HG03159 (cell line): ENCODE measurements at regions not wholly inside any gene's neighbourhood (a gene's known extent, or its start where the extent isn't known, plus 50 kb on each side); places are given as distances from the start of the nearest gene placed in this dataset.

Experiments used
- ATAC-seq: cut with Tn5 transposase; IDR thresholded peaks from one replicate; pipeline ENCODE4 v1.9.1; 2021; ENCODE audit warnings: mild to moderate bottlenecking, moderate library complexity; ENCODE audit not compliant: unreplicated experiment

DNA sequence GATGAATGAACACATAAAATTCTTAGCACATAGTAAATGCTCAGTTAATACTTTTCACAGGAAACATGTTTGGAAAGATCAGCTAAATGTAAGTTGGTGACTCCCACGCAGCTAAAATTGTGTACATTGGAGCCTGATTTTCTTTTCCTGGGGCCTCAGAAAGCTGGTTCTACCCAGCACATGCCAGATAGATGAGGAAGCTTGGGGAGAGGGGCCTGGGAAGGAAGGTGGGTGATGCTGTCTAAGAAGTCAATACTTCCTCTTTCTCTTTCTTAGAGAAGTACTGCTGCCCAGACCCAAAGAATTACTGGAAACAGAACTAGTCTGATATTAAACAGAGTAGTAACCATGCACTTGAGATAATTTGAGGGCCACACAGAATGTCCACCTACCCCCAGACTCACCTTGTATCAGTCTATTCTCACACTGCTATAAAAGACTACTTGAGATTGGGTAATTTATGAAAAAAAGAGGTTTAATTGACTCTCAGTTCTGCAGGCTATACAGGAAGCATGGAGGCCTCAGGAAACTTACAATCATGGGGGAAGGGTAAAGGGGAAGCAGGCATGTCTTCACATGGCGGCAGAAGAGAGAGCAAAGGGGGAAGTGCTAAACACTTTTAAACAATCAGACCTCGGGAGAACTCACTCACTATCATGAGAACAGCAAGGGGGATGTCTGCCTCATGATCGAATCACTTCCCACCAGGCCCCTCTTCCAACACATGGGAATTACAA lies 123.3 kb upstream of the MED13L start:
- no peak for ATAC-seq

DNA sequence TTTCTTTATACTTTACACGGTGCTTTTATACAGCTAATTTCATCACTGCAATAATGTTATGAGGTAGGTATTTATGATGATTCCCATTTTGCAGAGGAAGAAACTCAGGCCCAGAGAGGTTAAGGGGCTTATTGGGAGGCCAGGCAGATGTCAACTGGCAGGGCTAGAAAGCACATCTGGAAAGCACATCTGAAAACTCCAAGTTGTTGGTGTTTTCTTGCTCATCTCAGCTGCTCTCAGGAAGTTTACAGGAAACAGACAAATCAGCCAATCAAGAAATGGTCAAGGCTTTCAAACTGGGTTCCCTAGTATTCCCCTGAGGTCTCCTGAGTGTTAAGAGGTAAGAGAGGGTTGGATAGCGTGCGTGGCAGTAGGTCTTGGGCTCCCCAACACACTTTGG lies 124.1 kb upstream of the MED13L start:
- no peak for ATAC-seq

DNA sequence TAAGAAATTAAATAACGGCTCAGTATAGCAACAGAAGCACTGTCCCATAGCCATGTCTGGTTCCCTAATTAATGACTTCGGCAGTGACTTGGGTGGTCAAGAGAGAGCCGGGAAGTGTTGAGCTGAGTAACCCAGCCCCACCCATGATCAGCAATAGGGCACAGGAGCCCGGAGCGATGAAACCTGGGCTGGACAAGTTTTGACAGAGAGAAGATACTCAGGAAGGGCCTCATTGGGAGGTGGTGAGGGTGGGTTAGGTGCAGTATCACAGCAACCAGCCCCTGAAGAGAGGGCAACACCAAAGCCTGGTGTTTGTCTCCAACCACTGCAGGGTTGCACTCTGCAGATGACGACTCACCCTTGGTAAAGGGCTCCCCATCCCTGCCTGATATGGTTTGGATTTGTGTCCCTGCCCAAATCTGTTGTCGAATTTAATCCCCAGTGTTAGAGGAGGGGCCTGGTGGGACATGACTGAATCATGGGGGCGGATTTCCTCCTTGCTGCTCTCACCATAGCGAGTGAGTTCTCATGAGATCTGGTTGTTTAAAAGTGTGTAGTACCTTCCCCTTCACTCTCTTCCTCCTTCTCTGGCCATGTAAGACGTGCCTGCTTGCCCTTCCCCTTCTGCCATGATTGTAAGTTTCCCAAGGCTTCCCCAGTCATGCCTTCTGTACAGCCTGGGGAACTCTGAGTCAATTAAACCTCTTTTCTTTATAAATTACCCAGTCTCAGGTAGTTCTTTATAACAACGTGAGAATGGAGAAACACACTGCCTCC lies 124.9 kb upstream of the MED13L start:
- no peak for ATAC-seq

DNA sequence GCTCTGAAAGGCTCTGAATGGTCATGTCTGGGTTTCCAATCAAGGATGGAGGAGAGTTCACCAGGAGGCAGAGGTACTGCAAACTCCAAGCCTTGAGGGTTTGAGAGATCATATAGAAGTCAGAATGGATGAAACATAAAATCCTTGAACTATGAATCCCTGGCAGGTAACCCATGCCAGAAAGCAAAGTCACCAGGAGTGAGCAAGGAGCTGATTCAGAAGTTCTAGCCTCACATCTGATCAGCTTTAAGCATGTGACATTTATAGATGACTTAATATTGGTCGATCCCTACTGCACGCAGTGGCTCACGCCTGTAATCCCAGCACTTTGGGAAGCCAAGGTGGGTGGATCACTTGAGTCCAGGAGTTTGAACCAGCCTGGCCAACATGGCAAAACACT lies 126.1 kb upstream of the MED13L start:
- no peak for ATAC-seq

DNA sequence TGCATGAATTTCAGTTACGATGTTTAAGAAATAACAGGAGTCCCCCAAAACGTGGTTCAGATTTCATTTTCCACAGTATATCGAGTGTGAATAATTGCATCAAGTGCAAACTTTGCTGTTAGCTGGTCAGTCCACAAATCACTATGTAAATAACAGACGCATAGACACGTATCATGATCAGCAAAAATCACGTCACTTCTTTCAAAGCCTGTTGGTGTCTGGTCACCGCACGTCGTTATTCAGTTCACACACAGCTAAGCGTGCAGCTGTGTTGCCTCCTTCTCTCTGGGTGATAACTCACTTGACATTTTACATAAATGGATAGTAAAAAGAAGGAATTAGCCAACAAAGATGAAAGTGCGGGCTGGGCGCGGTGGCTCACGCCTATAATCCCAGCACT lies 126.8 kb upstream of the MED13L start:
- ATAC-seq, result no peak

DNA sequence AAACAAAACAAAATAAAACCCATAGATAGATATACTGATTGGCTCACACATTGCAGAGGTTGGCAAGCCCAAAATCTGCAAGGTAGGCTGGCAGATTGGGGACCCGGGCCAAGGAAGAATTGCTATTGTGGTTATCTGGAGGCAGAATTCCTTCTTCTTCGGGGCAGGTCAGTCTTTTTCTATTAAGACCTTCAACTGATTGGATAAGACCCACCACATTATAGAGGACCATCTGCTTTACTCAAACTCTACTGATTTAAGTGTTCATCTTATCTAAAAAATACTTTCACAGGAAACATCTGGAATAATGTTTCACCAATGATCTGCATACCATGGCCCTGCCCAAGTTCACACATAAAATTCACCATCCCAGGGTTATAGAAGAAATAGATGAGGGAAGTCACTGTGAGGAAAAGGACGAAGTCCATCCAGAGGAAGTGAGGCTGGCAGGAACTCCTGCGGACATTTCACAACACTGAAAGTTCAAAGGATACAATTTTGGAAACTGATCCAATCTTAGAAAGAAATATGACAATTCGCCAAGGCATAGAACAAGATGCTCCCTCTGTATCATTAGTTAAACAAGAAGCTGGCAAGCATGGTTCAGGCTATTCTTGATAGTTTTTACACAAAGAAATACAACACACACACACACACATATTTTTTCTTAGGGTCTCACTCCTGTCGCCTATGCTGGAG lies 127.6 kb upstream of the MED13L start:
- no peak for ATAC-seq

DNA sequence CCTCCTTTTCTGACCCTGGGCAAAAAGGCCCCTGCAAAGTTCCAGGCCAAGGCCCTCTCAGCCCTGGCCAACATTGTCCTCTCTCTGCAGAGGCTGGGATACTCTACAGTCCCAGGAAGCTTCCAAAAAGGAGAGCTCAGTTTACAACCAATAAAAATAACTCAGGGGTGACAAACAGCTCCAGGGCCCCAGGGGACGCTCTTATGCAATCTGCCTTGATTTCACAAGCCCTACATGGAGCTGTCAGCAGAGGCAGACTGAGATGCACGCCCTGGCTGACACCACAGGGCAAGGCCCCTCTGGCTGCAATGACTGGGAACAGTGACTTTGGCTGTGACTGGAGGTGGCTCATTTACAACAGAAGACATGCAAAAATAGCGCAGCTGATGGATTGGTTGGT lies 129.0 kb upstream of the MED13L start:
- ATAC-seq, result no peak

DNA sequence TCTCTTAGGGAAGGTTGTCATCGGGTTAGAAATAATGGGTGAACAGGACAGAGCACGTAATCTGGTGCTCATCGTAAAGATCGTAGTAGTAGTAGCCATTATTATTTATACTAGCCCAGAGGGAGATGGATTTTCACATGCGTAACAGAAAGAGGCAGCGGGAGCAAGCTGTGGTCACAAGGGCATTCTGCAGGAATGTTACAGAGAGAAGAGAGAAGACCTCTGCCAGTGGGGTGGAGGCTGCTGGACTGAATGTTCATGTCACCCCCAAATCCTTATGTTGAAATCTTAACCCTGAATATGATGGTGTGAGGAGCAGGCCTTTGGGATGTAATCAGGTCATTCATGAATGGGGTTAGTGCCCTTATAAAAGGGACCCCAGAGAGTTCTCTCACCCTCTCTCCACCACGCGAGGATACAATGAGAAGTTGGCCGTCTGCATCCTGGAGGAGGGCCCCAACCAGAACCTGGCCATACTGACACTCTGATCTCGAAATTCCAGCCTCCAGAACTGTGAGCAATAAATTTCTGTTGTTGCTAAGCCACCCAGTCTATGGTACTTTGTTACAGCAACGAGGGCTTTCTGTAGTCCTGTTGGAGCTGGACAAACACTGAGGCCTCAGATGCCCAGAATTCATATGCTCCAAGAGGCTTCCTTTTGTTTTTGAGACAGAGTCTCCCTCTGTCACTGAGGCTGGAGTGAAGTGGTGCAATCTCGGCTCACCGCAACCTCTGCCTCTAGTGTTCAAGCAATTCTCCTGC lies 131.2 kb upstream of the MED13L start:
- no peak for ATAC-seq

DNA sequence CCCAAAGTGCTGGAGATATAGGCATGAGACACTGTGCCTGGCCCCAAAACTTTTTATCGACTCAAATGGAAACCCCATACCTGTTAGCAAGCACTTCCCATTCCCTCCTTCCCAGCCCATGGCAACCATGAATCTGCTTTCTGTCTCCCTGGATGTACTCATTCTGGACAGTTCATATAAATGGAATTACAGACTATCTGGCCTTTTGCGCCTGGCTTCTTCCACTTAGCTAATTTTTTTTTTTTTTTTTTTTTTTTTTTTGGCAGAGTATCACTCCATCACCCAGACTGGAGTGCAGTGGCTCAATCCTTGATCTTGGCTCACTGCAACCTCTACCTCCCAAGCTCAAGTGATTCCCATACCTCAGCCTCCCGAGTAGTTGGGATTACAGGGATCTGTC lies 134.5 kb upstream of the MED13L start:
- ATAC-seq, result no peak

DNA sequence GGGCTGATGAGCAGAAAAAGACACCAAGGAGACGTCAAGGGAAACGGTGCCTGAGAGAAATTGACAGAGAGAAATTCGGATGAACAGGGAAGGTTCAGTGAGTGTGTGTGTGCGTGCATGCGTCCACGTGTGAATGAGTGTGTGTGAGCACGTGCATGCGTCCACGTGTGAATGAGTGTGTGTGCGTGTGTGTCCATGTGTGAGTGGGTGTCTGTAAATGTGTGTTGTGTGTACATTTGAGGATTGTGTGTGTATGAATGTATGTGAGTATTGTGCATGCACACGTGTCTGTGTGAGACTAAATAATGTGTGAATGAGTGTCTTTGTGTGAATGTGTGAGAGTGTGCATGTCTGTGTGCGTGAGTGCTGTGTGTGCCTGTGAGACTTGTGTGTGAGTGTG lies 137.4 kb upstream of the MED13L start:
- no peak for ATAC-seq

DNA sequence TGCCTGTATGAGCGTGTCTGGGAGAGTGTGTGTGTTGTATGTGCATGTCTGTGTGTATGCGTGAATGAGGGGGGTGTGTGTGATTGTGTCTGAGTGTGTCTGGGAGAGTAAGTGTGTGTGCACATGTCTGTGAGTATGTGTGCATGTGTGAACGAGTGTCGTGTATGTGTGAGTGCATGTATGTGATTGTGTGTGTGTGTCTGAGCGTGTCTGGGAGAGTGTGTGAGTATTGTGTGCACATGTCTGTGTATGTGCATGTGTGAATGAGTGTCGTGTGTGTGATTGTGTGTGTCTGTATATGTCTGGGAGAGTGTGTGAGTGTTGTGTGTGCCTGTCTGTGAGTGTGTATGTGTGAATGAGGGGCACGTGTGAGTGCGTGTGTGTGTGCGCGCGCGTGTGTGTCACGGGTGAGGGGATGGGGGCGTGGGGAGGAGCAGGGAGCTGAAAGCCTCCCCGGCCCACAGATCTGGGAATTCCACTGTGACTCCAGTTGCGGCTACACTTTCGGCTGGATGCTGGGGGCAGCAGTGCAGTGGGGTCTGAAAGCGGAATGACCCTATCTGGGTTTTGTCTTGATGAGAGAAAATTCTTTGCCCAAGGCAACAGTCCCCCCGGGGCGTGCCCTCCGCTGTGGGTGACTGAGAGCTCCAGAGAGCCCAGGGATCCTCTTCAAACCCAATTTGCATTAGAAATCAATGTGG lies 138.1 kb upstream of the MED13L start:
- ATAC-seq, result no peak

DNA sequence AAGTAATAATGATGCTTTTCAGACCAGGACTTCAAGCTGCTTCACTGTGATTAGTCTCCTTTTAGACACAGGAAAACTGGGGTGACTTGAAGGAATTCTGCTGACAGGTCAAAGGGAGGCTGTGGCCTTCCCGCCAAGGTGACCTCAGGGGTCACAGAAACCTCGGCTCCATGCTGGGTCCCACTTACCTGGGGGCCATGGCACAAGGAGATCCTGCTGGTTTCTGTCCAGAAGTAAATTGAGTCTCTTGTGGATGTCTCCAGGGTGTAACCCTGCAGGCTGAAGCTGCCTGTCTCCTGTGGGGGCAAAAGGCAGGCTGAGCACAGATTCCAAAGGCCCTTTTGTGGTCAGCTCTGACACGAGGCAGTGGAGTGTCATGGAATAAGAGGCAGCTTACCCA lies 138.7 kb upstream of the MED13L start:
- no peak for ATAC-seq

DNA sequence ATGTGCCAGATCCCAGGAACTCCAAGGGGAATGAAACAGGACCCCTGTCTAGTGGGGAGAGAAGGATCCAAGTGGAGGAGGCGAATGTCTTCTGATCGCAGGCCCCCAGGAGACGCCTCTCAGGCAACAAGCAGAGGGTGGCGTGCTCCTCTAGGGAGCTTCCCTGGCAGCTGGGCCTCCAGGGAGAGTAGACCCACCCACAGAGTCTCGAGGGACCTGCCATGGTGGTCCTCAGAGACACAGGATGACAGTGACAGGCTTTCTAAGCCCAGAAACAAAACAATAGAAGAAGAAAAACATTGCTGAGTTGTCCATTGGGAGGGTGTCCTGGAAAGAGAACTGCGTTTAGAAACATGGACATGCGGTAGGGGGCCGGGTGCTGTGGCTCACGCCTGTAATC lies 140.6 kb upstream of the MAP1LC3B2 start:
- ATAC-seq, result no peak

DNA sequence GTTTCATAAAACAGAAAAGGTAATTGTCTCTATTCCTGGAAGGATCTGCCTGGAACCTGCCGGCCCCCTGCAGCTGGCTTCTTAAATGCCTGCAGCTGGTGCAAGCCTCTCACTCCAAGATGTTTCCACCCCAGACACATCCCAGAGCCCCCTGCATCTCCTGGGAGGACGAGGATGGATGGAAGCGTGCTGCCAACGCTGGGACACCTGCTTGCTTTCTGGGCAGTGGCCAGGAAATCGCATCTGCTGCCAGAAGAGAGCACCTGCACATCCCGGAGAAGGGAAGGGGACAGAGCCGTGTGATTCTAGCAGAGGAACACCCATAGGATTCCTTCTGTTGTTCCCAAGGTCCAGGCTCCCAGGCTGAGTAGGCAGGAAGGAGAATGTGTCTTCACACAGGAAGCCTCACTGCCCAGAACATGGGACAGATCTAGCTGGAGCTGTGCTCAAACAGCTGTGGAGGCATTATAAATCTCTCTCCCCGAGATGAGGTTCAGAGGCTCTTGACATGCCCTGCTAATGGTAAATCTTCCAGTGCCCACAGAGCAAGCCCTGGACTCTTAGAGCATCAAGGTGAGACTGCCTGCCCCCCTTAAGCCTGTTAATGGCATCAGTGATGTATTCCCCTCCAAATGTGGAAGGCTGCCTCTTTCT lies 138.8 kb upstream of the MAP1LC3B2 start:
- no peak for ATAC-seq

DNA sequence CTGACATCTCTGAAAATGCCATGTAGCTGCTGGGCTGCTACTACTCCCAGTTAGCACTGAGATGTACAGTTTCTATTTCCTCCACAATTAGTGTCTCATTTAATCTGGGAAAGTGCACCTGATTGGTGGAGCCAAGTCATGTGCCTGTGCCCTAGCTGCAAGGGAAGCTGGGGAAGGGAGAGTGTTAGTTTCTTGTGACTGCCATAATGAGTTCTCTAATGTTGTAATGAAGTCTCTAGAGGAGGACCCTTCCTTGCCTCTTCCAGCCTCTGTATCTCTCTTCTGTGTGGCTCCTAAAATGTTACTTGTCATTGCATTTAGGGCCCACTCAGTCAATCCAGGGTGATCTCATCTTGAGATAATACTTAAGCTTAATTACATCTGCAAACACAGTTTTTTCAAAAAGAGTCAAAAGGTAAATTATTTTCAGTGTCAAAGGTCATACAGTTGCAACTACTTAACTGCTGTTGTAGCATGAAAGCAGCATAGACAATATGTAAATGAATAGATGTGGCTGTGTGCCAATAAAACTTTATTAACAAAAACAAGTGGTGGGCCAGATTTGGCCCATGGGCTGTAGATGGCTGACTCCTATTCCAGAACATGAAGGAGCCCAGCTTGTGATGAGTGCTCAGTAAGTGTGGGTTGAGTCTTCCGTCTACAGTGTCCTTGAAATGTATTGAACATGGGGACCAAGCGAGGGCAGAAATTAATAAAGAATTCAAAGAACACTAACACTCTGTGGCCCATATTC lies 137.2 kb upstream of the MAP1LC3B2 start:
- ATAC-seq, result no peak

DNA sequence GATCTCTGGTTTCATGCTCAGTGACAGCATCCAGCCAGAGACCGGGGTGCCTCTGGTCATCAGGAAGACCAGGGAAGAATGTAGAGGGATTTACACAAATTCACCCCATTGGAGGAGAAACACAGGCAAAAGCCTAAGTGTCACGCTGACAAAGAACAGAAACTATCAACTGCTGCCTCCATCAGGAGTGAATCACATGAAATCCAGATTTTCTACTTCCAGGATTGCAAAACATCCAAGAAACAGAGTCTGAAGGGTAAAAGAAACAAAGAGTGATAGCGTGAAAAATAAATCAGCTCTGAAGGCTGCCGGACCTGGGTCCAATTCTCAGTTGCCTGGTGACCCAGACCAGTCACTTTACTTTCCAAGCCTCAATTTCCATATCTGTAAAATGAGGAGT lies 136.1 kb upstream of the MAP1LC3B2 start:
- ATAC-seq, result no peak

DNA sequence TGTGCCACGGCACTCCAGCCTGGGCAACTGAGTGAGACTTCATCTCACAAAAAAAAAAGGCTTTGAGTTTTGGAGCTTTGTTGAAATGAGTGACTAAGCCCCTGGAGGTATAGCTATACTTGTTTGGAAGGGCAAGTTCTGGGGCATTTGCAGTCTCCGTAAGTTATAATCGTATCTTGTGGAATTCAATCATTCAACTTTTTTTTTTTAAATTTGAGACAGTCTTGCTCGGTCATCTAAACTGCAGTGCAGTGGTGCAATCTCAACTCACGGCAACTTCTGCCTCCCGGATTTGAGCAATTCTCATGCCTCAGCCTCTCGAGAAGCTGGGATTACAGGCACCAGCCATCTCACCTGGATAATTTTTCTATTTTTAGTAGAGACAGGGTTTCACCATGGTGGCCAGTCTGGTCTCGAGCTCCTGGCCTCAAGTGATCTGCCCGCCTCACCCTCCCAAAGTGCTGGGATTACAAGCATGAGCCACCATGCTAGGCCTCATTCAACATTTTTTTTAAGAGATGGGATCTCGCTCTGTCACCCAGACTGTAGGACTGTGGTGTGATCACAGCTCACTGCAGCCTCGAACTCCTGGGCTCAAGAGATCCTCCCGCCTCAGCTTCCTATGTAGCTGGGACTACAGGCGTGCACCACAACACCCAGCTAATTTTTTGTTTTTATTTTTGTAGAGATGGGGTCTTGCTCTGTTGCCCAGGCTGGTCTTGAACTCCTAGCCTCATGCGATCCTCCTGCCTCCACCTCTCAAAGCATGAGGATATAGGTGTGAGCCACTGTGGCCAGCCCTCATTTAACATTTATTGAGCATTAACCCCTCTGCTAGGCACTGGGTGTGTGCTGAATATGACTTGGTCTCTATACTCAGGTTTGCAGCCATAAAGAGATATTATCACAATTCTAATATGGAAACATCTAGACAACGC lies 133.7 kb upstream of the MAP1LC3B2 start:
- ATAC-seq, result no peak

DNA sequence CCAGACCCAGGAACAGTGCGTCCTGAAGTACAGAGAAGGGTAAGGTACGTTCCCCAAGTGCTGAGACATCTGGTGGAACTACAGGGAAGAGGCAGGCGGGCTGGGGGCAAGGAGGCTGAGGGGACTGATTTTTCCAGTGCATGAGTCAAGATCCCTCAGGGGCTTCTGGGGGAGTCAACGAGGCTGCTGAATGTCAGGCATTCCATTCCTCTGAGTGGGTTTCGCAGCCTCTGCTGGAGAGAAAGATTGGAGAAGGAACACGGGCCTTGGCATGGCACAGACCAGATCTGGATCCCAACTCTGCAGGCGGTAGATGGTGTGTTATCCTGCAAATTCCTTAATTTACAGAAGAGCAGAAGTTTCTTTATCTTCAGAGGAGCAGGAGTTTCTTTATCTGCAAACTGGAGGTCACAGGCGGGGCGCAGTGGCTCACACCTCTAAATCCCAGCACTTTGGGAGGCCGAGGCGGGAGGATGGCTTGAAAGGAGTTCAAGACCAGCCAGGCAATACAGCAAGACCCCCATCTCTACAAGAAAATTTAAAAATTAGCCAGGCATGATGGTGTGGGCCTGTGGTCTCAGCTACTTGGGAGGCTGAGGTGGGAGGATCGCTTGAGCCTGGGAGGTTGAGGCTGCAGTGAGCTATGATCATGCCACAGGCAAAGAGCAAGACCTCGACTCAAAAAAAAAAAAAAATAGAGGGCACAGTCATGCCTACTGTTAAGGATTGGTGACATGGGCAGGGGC lies 132.6 kb upstream of the MAP1LC3B2 start:
- ATAC-seq, result no peak
